HEK293T (cell line): ENCODE measurements at regions not wholly inside any gene's neighbourhood (a gene's known extent, or its start where the extent isn't known, plus 50 kb on each side); places are given as distances from the start of the nearest gene placed in this dataset.
"Not testable (repeated sequence)": the region's sequence is repeated elsewhere in the genome, so short reads cannot be mapped to it uniquely, and the experiment has no call there.

Experiments used
- CTCF ChIA-PET: fragments of 350-600 bp; formaldehyde crosslinking; extraction: SDS; loops from one replicate; lab custom pipeline; 2021; ENCODE audit warnings: antibody characterized with exemption, inconsistent platforms; lab: Yijun Ruan, JAX
- POLR2A ChIA-PET: fragments of 350-600 bp; formaldehyde crosslinking; extraction: SDS; loops from one replicate; lab custom pipeline; 2020; ENCODE audit warnings: antibody characterized with exemption, inconsistent platforms; lab: Yijun Ruan, JAX
- DNase-seq: peaks from one replicate; pipeline ENCODE4 v3.0.0; 2012; ENCODE audit warnings: mixed read lengths; ENCODE audit errors: extremely low spot score
- ARNT ChIP-seq: fragments of 450-650 bp; IDR thresholded peaks from 2 replicates; pipeline ENCODE4 v1.6.1; 2017; ENCODE audit warnings: mild to moderate bottlenecking
- BHLHE40 ChIP-seq: fragments of 450-650 bp; IDR thresholded peaks from 2 replicates; pipeline ENCODE4 v1.6.1; 2016; ENCODE audit warnings: mild to moderate bottlenecking, moderate library complexity, borderline replicate concordance
- CTBP1 ChIP-seq: fragments of 450-650 bp; IDR thresholded peaks from 2 replicates; pipeline ENCODE4 v1.6.1; 2016; ENCODE audit warnings: borderline replicate concordance
- ELF4 ChIP-seq: fragments of 450-650 bp; IDR thresholded peaks from 2 replicates; pipeline ENCODE4 v1.6.1; 2017; ENCODE audit warnings: antibody characterized with exemption
- FOXA1 ChIP-seq: fragments of 450-650 bp; IDR thresholded peaks from 2 replicates; pipeline ENCODE4 v1.6.1; 2016; ENCODE audit warnings: mild to moderate bottlenecking
- FOXK2 ChIP-seq: fragments of 450-650 bp; IDR thresholded peaks from 2 replicates; pipeline ENCODE4 v1.6.1; 2016; ENCODE audit warnings: mild to moderate bottlenecking
- FOXM1 ChIP-seq: fragments of 450-650 bp; IDR thresholded peaks from 2 replicates; pipeline ENCODE4 v1.6.1; 2017; ENCODE audit warnings: mild to moderate bottlenecking, borderline replicate concordance
- HDGF ChIP-seq: fragments of 450-650 bp; IDR thresholded peaks from 2 replicates; pipeline ENCODE4 v1.6.1; 2017; ENCODE audit warnings: antibody characterized with exemption, borderline replicate concordance
- L3MBTL2 ChIP-seq: fragments of 450-650 bp; conservative IDR thresholded peaks from 2 replicates; pipeline ENCODE4 v1.6.1; 2016; ENCODE audit warnings: mild to moderate bottlenecking
- LEF1 ChIP-seq: fragments of 450-650 bp; IDR thresholded peaks from 2 replicates; pipeline ENCODE4 v1.6.1; 2017; ENCODE audit warnings: mild to moderate bottlenecking, borderline replicate concordance
- NFRKB ChIP-seq: fragments of 450-650 bp; IDR thresholded peaks from 2 replicates; pipeline ENCODE4 v1.6.1; 2016; ENCODE audit warnings: mild to moderate bottlenecking, moderate library complexity
- SP1 ChIP-seq: fragments of 450-650 bp; IDR thresholded peaks from 2 replicates; pipeline ENCODE4 v1.6.1; 2017
- SUZ12 ChIP-seq: fragments of 450-650 bp; IDR thresholded peaks from 2 replicates; pipeline ENCODE4 v1.6.1; 2016; ENCODE audit warnings: mild to moderate bottlenecking
- TARDBP ChIP-seq: fragments of 450-650 bp; IDR thresholded peaks from 2 replicates; pipeline ENCODE4 v1.6.1; 2016
- ZNF384 ChIP-seq: fragments of 450-650 bp; IDR thresholded peaks from 2 replicates; pipeline ENCODE4 v1.6.1; 2016
- TF ChIP-seq, protein P1 (sequence below): fragments of 450-650 bp; IDR thresholded peaks from 2 replicates; pipeline ENCODE4 v1.6.1; 2016

DNA sequence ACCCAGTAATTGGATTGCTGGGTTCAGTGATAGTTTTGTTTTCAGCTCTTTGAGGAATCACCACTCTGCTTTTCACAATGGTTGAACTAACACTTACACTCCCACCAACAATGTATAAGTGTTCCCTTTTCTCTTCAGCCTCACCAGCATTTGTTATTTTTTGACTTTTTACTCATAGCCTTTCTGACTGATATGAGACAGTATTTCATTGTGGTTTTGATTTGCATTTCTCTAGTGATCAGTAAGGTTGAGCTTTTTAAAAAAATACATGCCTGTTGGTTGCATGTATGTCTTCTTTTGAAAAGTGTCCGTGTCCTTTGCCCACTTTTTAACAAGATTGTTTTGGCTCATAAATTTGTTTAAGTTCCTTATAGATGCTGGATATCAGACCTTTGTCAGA is 185.7 kb upstream of the CCNH start:
- POLR2A ChIA-PET = no interaction called here
- no peak for DNase-seq
- CTCF ChIA-PET = no interaction called here
- TF ChIP-seq BHLHE40 = no peak
- no peak for TF ChIP-seq LEF1
- TF ChIP-seq TARDBP = no peak
- no peak for TF ChIP-seq HDGF
- TF ChIP-seq SP1 = no peak
- no peak for TF ChIP-seq FOXA1
- no peak for TF ChIP-seq SUZ12
- TF ChIP-seq ZNF384 = no peak

DNA sequence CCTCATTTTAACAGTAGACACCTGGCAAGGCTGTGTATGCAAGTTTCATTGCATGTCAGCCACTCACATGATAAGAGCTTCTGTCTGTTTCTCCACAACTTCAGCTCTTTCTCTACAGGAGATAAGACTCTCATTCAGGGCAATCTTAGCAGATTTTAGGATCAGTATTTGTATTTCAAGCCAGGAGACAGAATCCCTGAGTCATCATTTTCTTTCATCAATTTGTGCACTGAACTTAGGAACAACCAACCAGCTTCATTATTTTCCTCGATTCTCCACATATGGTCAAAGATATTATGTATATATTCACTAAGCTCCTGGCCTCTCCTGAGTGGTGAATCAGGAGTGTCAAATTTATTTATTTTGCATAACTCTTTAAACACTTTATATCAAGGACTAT is 181.8 kb upstream of the CCNH start:
- no peak for DNase-seq
- ChIA-PET CTCF (no interaction called here), POLR2A (no interaction called here)
- TF ChIP-seq NFRKB (no peak), FOXK2 (no peak), HDGF (no peak), ZNF384 (no peak), CTBP1 (no peak), SP1 (no peak), BHLHE40 (no peak), FOXA1 (no peak), FOXM1 (no peak), TARDBP (no peak), ARNT (no peak), ELF4 (no peak), LEF1 (no peak), L3MBTL2 (no peak), SUZ12 (no peak)
- TF ChIP-seq, protein P1, sequence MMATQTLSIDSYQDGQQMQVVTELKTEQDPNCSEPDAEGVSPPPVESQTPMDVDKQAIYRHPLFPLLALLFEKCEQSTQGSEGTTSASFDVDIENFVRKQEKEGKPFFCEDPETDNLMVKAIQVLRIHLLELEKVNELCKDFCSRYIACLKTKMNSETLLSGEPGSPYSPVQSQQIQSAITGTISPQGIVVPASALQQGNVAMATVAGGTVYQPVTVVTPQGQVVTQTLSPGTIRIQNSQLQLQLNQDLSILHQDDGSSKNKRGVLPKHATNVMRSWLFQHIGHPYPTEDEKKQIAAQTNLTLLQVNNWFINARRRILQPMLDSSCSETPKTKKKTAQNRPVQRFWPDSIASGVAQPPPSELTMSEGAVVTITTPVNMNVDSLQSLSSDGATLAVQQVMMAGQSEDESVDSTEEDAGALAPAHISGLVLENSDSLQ = no peak

DNA sequence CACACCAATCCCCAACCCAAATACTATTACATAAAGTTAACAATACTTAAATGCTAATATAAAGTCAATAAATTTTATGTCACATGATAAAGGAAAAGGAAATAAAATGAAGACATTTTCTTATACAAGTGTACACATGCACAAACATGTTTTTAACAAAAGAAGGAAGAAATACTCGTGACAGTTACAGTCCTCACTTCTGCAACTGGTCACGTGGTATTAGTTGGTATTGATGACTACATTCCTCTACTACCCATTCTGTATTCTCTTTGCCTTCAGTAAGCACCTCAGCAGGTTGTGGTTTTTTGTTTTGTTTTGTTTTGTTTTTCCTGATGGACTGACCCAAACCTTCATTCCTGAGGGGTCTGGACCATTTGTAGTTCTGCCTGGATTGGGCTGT is 176.9 kb upstream of the CCNH start:
- ChIA-PET CTCF (no interaction called here), POLR2A (no interaction called here)
- no peak for DNase-seq
- no peak for TF ChIP-seq LEF1
- TF ChIP-seq FOXA1 = no peak
- no peak for TF ChIP-seq SUZ12
- TF ChIP-seq, protein P1 = no peak

GRCh38 chr5:87588316-87588715 is 175.6 kb upstream of the CCNH start:
- DNase-seq = no peak
- ChIA-PET POLR2A (no interaction called here), CTCF (no interaction called here)
- TF ChIP-seq NFRKB = no peak
- TF ChIP-seq BHLHE40 = no peak
- TF ChIP-seq TARDBP = no peak
- no peak for TF ChIP-seq CTBP1
- TF ChIP-seq HDGF = no peak
- TF ChIP-seq FOXM1 = no peak
- no peak for TF ChIP-seq ELF4
- TF ChIP-seq SUZ12 = no peak
- no peak for TF ChIP-seq SP1
- no peak for TF ChIP-seq FOXA1

GRCh38 chr5:87583704-87584103 is 171.0 kb upstream of the CCNH start:
- CTCF ChIA-PET = not testable (repeated sequence)

DNA sequence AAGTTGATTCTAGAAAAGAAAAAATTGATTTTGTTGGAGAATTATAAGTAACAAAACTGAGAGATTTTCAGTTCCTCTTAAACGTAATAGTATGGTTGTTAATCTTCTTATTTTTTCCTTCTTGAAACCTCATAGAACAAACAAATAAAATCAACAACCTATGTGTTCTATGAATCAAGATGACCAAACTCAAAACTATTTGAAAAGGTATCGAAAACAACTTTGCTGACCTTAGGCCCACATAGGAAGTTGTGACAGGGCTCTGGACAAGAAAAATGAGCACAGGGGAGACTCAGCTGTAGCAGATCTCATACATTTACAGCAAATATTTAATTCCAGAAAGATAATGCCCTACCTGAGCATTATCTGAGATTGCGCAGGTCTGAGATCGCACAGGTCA is 169.4 kb upstream of the CCNH start:
- POLR2A ChIA-PET = no interaction called here
- TF ChIP-seq FOXA1 = no peak
- TF ChIP-seq, protein P1 = no peak
- TF ChIP-seq ARNT = no peak
- no peak for TF ChIP-seq FOXM1
- TF ChIP-seq ELF4 = no peak
- TF ChIP-seq CTBP1 = no peak
- no peak for TF ChIP-seq FOXK2
- TF ChIP-seq HDGF = no peak
- CTCF ChIA-PET = no interaction called here
- DNase-seq = no peak

More at GRCh38 chr5:87583704-87584103, 171.0 kb upstream of the CCNH start:
- DNase-seq, POLR2A ChIA-PET: not testable (repeated sequence)

DNA sequence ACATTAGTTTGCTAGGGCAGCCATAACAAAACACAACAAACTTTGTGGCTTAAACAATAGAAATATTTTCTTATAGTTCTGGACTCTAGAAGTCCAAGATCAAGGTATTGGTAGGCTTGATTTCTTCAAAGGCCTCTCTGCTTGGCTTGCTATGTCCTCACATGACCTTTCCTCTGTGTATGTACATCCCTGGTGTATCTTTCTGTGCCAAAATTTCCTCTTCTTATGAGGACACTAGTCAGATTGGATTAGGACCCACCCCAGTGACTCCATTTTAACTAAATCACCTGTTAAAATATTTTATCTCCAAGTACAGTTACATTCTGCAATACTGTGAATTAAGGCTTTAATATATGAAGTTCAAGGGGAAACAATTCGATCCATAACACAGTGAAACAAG is 168.9 kb upstream of the CCNH start:
- ChIA-PET POLR2A (no interaction called here), CTCF (no interaction called here)
- DNase-seq = no peak
- TF ChIP-seq SUZ12 (no peak), ARNT (no peak), HDGF (no peak), ELF4 (no peak)

DNA sequence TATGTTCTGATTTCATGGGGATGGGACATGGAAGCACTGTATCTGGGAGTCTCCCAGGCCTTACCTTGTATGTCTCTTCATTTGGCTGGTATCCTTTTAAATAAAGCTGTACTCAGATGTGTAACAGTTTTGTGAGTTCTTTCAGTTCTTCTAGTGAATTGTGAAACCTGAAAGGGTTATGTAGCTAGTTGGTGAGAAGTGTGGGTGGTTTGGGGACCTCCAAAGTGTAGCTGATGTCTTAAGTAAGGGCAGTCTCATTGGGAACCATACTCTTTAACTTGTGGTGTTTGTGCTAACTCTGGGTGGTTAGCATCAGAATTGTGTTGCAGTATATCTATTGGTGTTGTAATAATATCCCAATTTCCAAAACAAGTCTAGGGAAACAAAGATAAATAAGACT is 166.9 kb upstream of the CCNH start:
- ChIA-PET POLR2A (no interaction called here), CTCF (no interaction called here)
- TF ChIP-seq FOXA1 (no peak), BHLHE40 (no peak), TARDBP (no peak), LEF1 (no peak), ZNF384 (no peak), L3MBTL2 (no peak), HDGF (no peak), FOXK2 (no peak), ELF4 (no peak)
- no peak for DNase-seq
